Stomach (tissue), 4 donors: ENCODE measurements at regions not wholly inside any gene's neighbourhood (a gene's known extent, or its start where the extent isn't known, plus 50 kb on each side); places are given as distances from the start of the nearest gene placed in this dataset.

Source experiments
- POLR2A ChIP-seq, 4 donors: fragments of 450-650 bp; IDR thresholded peaks; one replicate each; pipeline ENCODE4 v1.6.1; 2016; ENCODE audit warnings: antibody characterized with exemption in 4 of 4, control low read depth in 2 of 4, mild to moderate bottlenecking in 1 of 4, moderate library complexity in 1 of 4
- POLR2AphosphoS5 ChIP-seq, 3 donors: sonication (generic); formaldehyde crosslinking; IDR thresholded peaks; one replicate each; pipeline ENCODE4 v1.6.1; 2016; ENCODE audit warnings: antibody characterized with exemption in 3 of 3
- TF ChIP-seq, protein P1 (sequence below), 7 experiments: fragments of 450-650 bp in 4 of 7; fragments of 200-600 bp in 3 of 7; sonication (generic) in 3 of 7; IDR thresholded peaks; one replicate each; pipeline ENCODE4 v1.5.1; 2016 to 2019; ENCODE audit warnings: antibody characterized with exemption in 7 of 7, control low read depth in 2 of 7, mild to moderate bottlenecking in 1 of 7

DNA sequence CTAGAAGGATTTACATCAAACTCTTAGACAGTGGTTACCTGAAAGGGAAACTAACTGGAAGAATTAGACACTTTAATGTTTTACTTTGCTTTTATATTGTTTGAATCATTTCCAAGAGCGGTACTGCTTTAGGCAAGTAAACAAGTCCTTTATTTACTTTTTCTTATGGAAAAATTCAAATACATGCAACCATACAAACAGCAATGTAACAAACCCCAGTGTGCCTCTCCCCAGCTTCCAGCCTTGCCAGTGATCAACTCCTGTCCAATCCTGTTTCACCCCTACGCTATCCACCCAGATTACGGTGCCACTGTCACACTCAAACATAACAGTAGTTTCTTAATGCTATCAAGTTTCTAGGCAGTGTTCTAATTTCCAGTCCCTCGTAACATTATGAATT is 85.9 kb downstream of the C16orf95 start:
- TF ChIP-seq, protein P1, sequence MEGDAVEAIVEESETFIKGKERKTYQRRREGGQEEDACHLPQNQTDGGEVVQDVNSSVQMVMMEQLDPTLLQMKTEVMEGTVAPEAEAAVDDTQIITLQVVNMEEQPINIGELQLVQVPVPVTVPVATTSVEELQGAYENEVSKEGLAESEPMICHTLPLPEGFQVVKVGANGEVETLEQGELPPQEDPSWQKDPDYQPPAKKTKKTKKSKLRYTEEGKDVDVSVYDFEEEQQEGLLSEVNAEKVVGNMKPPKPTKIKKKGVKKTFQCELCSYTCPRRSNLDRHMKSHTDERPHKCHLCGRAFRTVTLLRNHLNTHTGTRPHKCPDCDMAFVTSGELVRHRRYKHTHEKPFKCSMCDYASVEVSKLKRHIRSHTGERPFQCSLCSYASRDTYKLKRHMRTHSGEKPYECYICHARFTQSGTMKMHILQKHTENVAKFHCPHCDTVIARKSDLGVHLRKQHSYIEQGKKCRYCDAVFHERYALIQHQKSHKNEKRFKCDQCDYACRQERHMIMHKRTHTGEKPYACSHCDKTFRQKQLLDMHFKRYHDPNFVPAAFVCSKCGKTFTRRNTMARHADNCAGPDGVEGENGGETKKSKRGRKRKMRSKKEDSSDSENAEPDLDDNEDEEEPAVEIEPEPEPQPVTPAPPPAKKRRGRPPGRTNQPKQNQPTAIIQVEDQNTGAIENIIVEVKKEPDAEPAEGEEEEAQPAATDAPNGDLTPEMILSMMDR (IDR thresholded peaks at IDR 0.05): no peak
- TF ChIP-seq POLR2A (IDR thresholded peaks at IDR 0.05) (no peak), POLR2AphosphoS5 (IDR thresholded peaks at IDR 0.05) (no peak)
